ENCODE measurements at regions not wholly inside any gene's neighbourhood (a gene's known extent, or its start where the extent isn't known, plus 50 kb on each side); places are given as distances from the start of the nearest gene placed in this dataset.

GRCh38 chr3:109882144-109882543 lies 544.8 kb upstream of the DPPA4 start:
- DNase-seq (ENCODE audit: low spot score in 2 of 2), result no peak
- no peak for TF ChIP-seq CTCF (IDR thresholded peaks at IDR 0.05)
- intact Hi-C loops (cut with DNase I), result no loop called here
- Histone ChIP-seq H3K4me1 (no peaks in the 10 kb centered on the region), H3K9me3 (no peaks in the 10 kb centered on the region), H3K27me3 (no peaks in the 10 kb centered on the region), H3K27ac (no peak overlapping the region), H3K36me3 (no peaks in the 10 kb centered on the region), H3K4me3 (no peak overlapping the region)

GRCh38 chr3:109887293-109887692 lies 549.9 kb upstream of the DPPA4 start:
- H3K27me3 ChIP-seq, result no peaks in the 10 kb centered on the region
- no peak for DNase-seq (ENCODE audit: low spot score in 2 of 2)
- no peak for TF ChIP-seq CTCF (IDR thresholded peaks at IDR 0.05)
- no peak overlapping the region for H3K4me3 ChIP-seq
- no peak overlapping the region for H3K27ac ChIP-seq
- H3K9me3 ChIP-seq, result no peaks in the 10 kb centered on the region
- no peaks in the 10 kb centered on the region for H3K4me1 ChIP-seq
- H3K36me3 ChIP-seq, result no peaks in the 10 kb centered on the region
- intact Hi-C loops (cut with DNase I), result no loop called here

GRCh38 chr3:109888026-109888425 lies 550.7 kb upstream of the DPPA4 start:
- Histone ChIP-seq H3K36me3 (no peaks in the 10 kb centered on the region), H3K4me1 (no peaks in the 10 kb centered on the region), H3K4me3 (no peak overlapping the region), H3K9me3 (no peaks in the 10 kb centered on the region), H3K27ac (no peak overlapping the region), H3K27me3 (no peaks in the 10 kb centered on the region)
- intact Hi-C loops (cut with DNase I), result no loop called here
- no peak for TF ChIP-seq CTCF (IDR thresholded peaks at IDR 0.05)
- no peak for DNase-seq (ENCODE audit: low spot score in 2 of 2)

- Histone ChIP-seq H3K27me3 (no peaks in the 10 kb centered on the region), H3K9me3 (no peaks in the 10 kb centered on the region), H3K4me1 (no peaks in the 10 kb centered on the region), H3K36me3 (no peaks in the 10 kb centered on the region), H3K4me3 (no peak overlapping the region), H3K27ac (no peak overlapping the region)
- DNase-seq (ENCODE audit: low spot score in 2 of 2), result no peak
- intact Hi-C loops (cut with DNase I), result no loop called here
- no peak for TF ChIP-seq CTCF (IDR thresholded peaks at IDR 0.05)
These were observed 560.4 kb upstream of the DPPA4 start for GRCh38 chr3:109897734-109898133.

GRCh38 chr3:109899925-109900324 lies 562.6 kb upstream of the DPPA4 start:
- Histone ChIP-seq H3K4me3 (no peak overlapping the region), H3K27ac (no peak overlapping the region), H3K4me1 (no peaks in the 10 kb centered on the region), H3K9me3 (no peaks in the 10 kb centered on the region), H3K36me3 (no peaks in the 10 kb centered on the region), H3K27me3 (no peaks in the 10 kb centered on the region)
- DNase-seq (ENCODE audit: low spot score in 2 of 2), result no peak
- intact Hi-C loops (cut with DNase I), result no loop called here
- no peak for TF ChIP-seq CTCF (IDR thresholded peaks at IDR 0.05)

- H3K9me3 ChIP-seq, result no peaks in the 10 kb centered on the region
- no peak overlapping the region for H3K27ac ChIP-seq
- intact Hi-C loops (cut with DNase I), result no loop called here
- no peak for DNase-seq (ENCODE audit: low spot score in 2 of 2)
- no peaks in the 10 kb centered on the region for H3K36me3 ChIP-seq
- no peak overlapping the region for H3K4me3 ChIP-seq
- no peaks in the 10 kb centered on the region for H3K4me1 ChIP-seq
- TF ChIP-seq CTCF (IDR thresholded peaks at IDR 0.05), result no peak
- H3K27me3 ChIP-seq, result no peaks in the 10 kb centered on the region
These were observed 563.4 kb upstream of the DPPA4 start for GRCh38 chr3:109900783-109901182.
